ENCODE measurements at regions not wholly inside any gene's neighbourhood (a gene's known extent, or its start where the extent isn't known, plus 50 kb on each side); places are given as distances from the start of the nearest gene placed in this dataset.

GRCh38 chr12:14185427-14186192, 179.9 kb upstream of the ATF7IP start:
- peak; percentile 39 to 76 (median 64) for DNase-seq
- 47 to 51% methylated on average over 8 of the region's 8 CpGs for WGBS, 2 donors
- Histone ChIP-seq H3K27me3 (ENCODE audit: control insufficient read depth in 3 of 3, insufficient read depth in 3 of 3, low read length in 2 of 3) (no peaks in the 10 kb centered on the region), H3K36me3 (ENCODE audit: control insufficient read depth in 4 of 4, insufficient read depth in 4 of 4, low read length in 4 of 4) (no peaks in the 10 kb centered on the region), H3K9me3 (ENCODE audit: control insufficient read depth in 4 of 4, insufficient read depth in 3 of 4, low read length in 3 of 4) (no peaks in the 10 kb centered on the region), H3K4me1 (ENCODE audit: control insufficient read depth in 5 of 5, insufficient read depth in 5 of 5, low read length in 5 of 5) (no peaks in the 10 kb centered on the region), H3K9ac (ENCODE audit: insufficient read depth in 1 of 2, low read length in 2 of 2) (no peak overlapping the region), H3K27ac (ENCODE audit: low read depth in 1 of 2, low read length in 1 of 2) (no peak overlapping the region), H3K4me3 (no peak overlapping the region)
- TF ChIP-seq CTCF (IDR thresholded peaks at IDR 0.05; ENCODE audit: control extremely low read depth, extremely low read depth): peak; percentile 24
- ATAC-seq (ENCODE audit: insufficient read depth, low FRiP score): peak; percentile 69

- H3K36me3 ChIP-seq (ENCODE audit: control insufficient read depth in 4 of 4, insufficient read depth in 4 of 4, low read length in 4 of 4): no peaks in the 10 kb centered on the region
- no peaks in the 10 kb centered on the region for H3K27me3 ChIP-seq (ENCODE audit: control insufficient read depth in 3 of 3, insufficient read depth in 3 of 3, low read length in 2 of 3)
- TF ChIP-seq CTCF (IDR thresholded peaks at IDR 0.05; ENCODE audit: control extremely low read depth, extremely low read depth): no peak
- no peak for ATAC-seq (ENCODE audit: insufficient read depth, low FRiP score)
- DNase-seq: no peak
- no peaks in the 10 kb centered on the region for H3K4me1 ChIP-seq (ENCODE audit: control insufficient read depth in 5 of 5, insufficient read depth in 5 of 5, low read length in 5 of 5)
- H3K9ac ChIP-seq (ENCODE audit: insufficient read depth in 1 of 2, low read length in 2 of 2): no peak overlapping the region
- no peak overlapping the region for H3K27ac ChIP-seq (ENCODE audit: low read depth in 1 of 2, low read length in 1 of 2)
- H3K9me3 ChIP-seq (ENCODE audit: control insufficient read depth in 4 of 4, insufficient read depth in 3 of 4, low read length in 3 of 4): no peaks in the 10 kb centered on the region
- H3K4me3 ChIP-seq: no peak overlapping the region
- WGBS, 2 donors: 37 to 48% methylated on average over 2 of the region's 2 CpGs
Measured at GRCh38 chr12:14186193-14186502, 179.3 kb upstream of the ATF7IP start.

GRCh38 chr12:14187002-14187401, 178.5 kb upstream of the ATF7IP start:
- H3K9ac ChIP-seq (ENCODE audit: insufficient read depth in 1 of 2, low read length in 2 of 2): no peak overlapping the region
- H3K4me1 ChIP-seq (ENCODE audit: control insufficient read depth in 5 of 5, insufficient read depth in 5 of 5, low read length in 5 of 5): no peaks in the 10 kb centered on the region
- 52 to 64% methylated on average over 5 of the region's 5 CpGs for WGBS, 2 donors
- H3K27me3 ChIP-seq (ENCODE audit: control insufficient read depth in 3 of 3, insufficient read depth in 3 of 3, low read length in 2 of 3): no peaks in the 10 kb centered on the region
- no peak for ATAC-seq (ENCODE audit: insufficient read depth, low FRiP score)
- no peak for TF ChIP-seq CTCF (IDR thresholded peaks at IDR 0.05; ENCODE audit: control extremely low read depth, extremely low read depth)
- H3K27ac ChIP-seq (ENCODE audit: low read depth in 1 of 2, low read length in 1 of 2): no peak overlapping the region
- no peaks in the 10 kb centered on the region for H3K36me3 ChIP-seq (ENCODE audit: control insufficient read depth in 4 of 4, insufficient read depth in 4 of 4, low read length in 4 of 4)
- no peak for DNase-seq
- H3K4me3 ChIP-seq: no peak overlapping the region
- no peaks in the 10 kb centered on the region for H3K9me3 ChIP-seq (ENCODE audit: control insufficient read depth in 4 of 4, insufficient read depth in 3 of 4, low read length in 3 of 4)

- Histone ChIP-seq H3K4me3 (no peak overlapping the region), H3K27me3 (ENCODE audit: control insufficient read depth in 3 of 3, insufficient read depth in 3 of 3, low read length in 2 of 3) (no peaks in the 10 kb centered on the region), H3K27ac (ENCODE audit: low read depth in 1 of 2, low read length in 1 of 2) (no peak overlapping the region), H3K4me1 (ENCODE audit: control insufficient read depth in 5 of 5, insufficient read depth in 5 of 5, low read length in 5 of 5) (no peaks in the 10 kb centered on the region), H3K9ac (ENCODE audit: insufficient read depth in 1 of 2, low read length in 2 of 2) (no peak overlapping the region), H3K9me3 (ENCODE audit: control insufficient read depth in 4 of 4, insufficient read depth in 3 of 4, low read length in 3 of 4) (no peaks in the 10 kb centered on the region), H3K36me3 (ENCODE audit: control insufficient read depth in 4 of 4, insufficient read depth in 4 of 4, low read length in 4 of 4) (no peaks in the 10 kb centered on the region)
- ATAC-seq (ENCODE audit: insufficient read depth, low FRiP score) (no peak), DNase-seq (no peak)
- WGBS, 2 donors: 84% methylated on average over 9 of the region's 9 CpGs
- TF ChIP-seq CTCF (IDR thresholded peaks at IDR 0.05; ENCODE audit: control extremely low read depth, extremely low read depth): no peak
Measured at GRCh38 chr12:14187966-14188365, 177.5 kb upstream of the ATF7IP start.

Measured in lung (tissue), 11 donors.